ENCODE measurements at regions not wholly inside any gene's neighbourhood (a gene's known extent, or its start where the extent isn't known, plus 50 kb on each side); places are given as distances from the start of the nearest gene placed in this dataset.
A peak's percentile ranks its signal among the peaks of the same experiment; 100 is the strongest.
"Not testable (repeated sequence)": the region's sequence is repeated elsewhere in the genome, so short reads cannot be mapped to it uniquely, and the experiment has no call there.

- no peaks in the 10 kb centered on the region for H3K9me3 ChIP-seq (replicated peaks in 1 of 3)
- TF ChIP-seq POLR2A (IDR thresholded peaks at IDR 0.05), result no peak
- TF ChIP-seq CTCF (IDR thresholded peaks at IDR 0.05), result no peak
- DNase-seq, result no peak
- 71 to 75% (median 74%) methylated on average over 7 of the region's 7 CpGs for WGBS, 4 donors
- H3K27me3 ChIP-seq, result no peaks in the 10 kb centered on the region
- no peaks in the 10 kb centered on the region for H3K4me1 ChIP-seq (replicated peaks in 1 of 2)
- H3K36me3 ChIP-seq (replicated peaks in 1 of 2), result no peaks in the 10 kb centered on the region
- H3K27ac ChIP-seq, result no peak overlapping the region
- intact Hi-C loops (cut with DNase I), result no loop called here
- H3K4me3 ChIP-seq, result no peak overlapping the region
Measured at GRCh38 chr2:186972281-186972970, 123.5 kb upstream of the ZSWIM2 start.

- Histone ChIP-seq H3K27me3 (no peaks in the 10 kb centered on the region), H3K9me3 (replicated peaks in 1 of 3) (no peaks in the 10 kb centered on the region), H3K4me3 (no peak overlapping the region), H3K4me1 (replicated peaks in 1 of 2) (no peaks in the 10 kb centered on the region), H3K36me3 (replicated peaks in 1 of 2) (no peaks in the 10 kb centered on the region), H3K27ac (no peak overlapping the region)
- intact Hi-C loops (cut with DNase I), result no loop called here
- TF ChIP-seq POLR2A (IDR thresholded peaks at IDR 0.05), result no peak
- TF ChIP-seq CTCF (IDR thresholded peaks at IDR 0.05), result no peak
- DNase-seq, result no peak
- 62 to 68% (median 67%) methylated on average over 4 of the region's 4 CpGs for WGBS, 4 donors
Measured at GRCh38 chr2:186968277-186968676, 119.3 kb upstream of the ZSWIM2 start.

DNA sequence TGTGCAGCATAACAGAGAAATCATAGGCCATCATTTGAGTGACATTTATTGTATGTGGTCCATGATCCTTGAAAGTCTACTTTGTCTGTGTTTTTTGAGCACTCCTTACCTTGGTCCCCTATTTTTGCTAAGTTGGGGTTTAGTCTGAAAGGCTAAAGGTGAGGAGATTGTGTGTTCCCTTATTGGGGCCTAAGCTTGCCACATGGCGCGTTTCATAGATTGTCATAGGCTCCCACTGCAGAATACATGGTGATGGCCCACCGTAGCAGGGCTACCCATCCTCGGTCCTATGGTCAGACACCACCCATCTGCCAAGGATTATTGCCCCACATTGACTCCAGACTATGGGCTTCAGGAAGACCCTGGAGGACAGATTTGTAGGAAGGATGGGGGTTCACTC is 117.0 kb upstream of the ZSWIM2 start:
- intact Hi-C loops (cut with DNase I), result no loop called here
- no peak overlapping the region for H3K27ac ChIP-seq
- DNase-seq, result peak in 1 of 7 donors; percentile 1

DNA sequence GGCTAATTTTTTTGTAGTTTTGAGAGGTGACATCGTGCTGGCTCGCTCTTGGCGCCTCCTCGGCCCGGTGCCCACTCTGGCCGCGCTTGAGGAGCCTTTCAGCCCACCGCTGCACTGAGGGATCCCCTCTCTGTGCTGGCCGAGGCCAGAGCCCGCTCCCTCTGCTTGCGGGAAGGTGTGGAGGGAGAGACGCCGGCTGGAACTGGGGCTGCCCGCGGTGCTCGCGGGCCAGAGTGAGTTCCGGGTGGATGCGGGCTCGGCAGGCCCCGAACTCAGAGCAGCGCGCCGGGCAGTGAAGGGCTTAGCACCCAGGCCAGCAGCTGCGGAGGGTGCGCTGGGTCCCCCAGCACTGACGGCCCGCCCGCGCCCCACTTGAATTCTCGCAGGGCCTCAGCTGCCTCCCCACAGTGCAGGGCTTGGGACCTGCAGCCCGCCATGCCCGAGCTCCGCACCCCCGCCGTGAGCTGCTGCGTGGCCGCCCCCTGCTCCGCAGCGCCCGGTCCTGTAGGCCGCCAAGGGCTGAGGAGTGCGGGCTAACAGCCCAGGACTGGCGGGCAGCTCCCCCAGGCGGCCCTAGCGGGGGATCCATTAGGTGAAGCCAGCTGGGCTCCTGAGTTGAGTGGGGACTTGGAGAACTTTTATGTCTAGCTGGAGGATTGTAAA is 113.2 kb upstream of the ZSWIM2 start:
- Histone ChIP-seq H3K36me3 (replicated peaks in 1 of 2) (no peaks in the 10 kb centered on the region), H3K4me1 (replicated peaks in 1 of 2) (no peaks in the 10 kb centered on the region), H3K27ac (no peak overlapping the region), H3K9me3 (replicated peaks in 1 of 3) (no peaks in the 10 kb centered on the region), H3K4me3 (no peak overlapping the region), H3K27me3 (no peaks in the 10 kb centered on the region)
- peak in 1 of 7 donors; percentile 14 for DNase-seq
- WGBS, 4 donors, result 91 to 96% (median 95%) methylated on average over 14 to 46 of the region's 46 CpGs
- intact Hi-C loops (cut with DNase I), result no loop called here
- TF ChIP-seq CTCF (IDR thresholded peaks at IDR 0.05) (no peak), POLR2A (IDR thresholded peaks at IDR 0.05) (no peak)

More for the DNA sequence above, 117.0 kb upstream of the ZSWIM2 start:
- 80 to 100% (median 95%) methylated on average over 3 to 4 of the region's 4 CpGs for WGBS, 4 donors
- H3K9me3 ChIP-seq (replicated peaks in 1 of 3), result no peaks in the 10 kb centered on the region
- H3K4me3 ChIP-seq, result no peak overlapping the region
- no peaks in the 10 kb centered on the region for H3K27me3 ChIP-seq
- H3K36me3 ChIP-seq (replicated peaks in 1 of 2), result no peaks in the 10 kb centered on the region
- TF ChIP-seq CTCF (IDR thresholded peaks at IDR 0.05) (no peak), POLR2A (IDR thresholded peaks at IDR 0.05) (no peak)
- no peaks in the 10 kb centered on the region for H3K4me1 ChIP-seq (replicated peaks in 1 of 2)

DNA sequence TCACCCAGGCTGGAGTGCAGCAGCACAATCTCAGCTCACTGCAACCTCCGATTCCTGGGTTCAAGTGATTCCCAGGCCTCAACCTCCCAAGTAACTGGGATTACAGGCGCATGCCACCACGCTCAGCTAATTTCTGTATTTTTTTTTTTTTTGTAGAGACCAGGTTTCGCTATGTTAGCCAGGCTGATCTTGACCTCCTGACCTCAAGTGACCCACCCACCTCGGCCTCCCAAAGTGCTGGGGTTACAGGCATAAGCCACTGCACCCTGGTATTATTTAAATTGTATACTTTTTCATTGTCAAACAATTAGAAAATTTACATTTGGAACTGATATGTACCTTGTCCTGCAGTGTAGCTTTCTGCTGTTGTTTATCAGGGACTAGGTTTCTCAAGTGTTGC is 111.3 kb upstream of the ZSWIM2 start:
- H3K9me3 ChIP-seq (replicated peaks in 1 of 3); H3K4me1 ChIP-seq (replicated peaks in 1 of 2); H3K36me3 ChIP-seq (replicated peaks in 1 of 2); H3K27me3 ChIP-seq; H3K4me3 ChIP-seq; intact Hi-C loops (cut with DNase I); H3K27ac ChIP-seq: not testable (repeated sequence)
- peak in 1 of 7 donors; percentile 13 for DNase-seq
- WGBS, 4 donors, result 84 to 89% (median 88%) methylated on average over 5 of the region's 5 CpGs
